Limb (tissue), 2 donors: ENCODE measurements at regions not wholly inside any gene's neighbourhood (a gene's known extent, or its start where the extent isn't known, plus 50 kb on each side); places are given as distances from the start of the nearest gene placed in this dataset.
"Not testable (repeated sequence)": the region's sequence is repeated elsewhere in the genome, so short reads cannot be mapped to it uniquely, and the experiment has no call there.

Source experiments
- DNase-seq, 2 donors: peaks; one replicate each; pipeline ENCODE4 v3.0.0-alpha.2; 2016; ENCODE audit errors: extremely low spot score in 2 of 2

GRCh38 chr7:67661-68395, 124.5 kb upstream of the FAM20C start:
- DNase-seq, result no peak

- no peak for DNase-seq
Measured at GRCh38 chr7:68629-69028, 123.7 kb upstream of the FAM20C start.

GRCh38 chr7:69052-69451, 123.3 kb upstream of the FAM20C start:
- DNase-seq, result not testable (repeated sequence)

- not testable (repeated sequence) for DNase-seq
Measured at GRCh38 chr7:69499-70123, 122.8 kb upstream of the FAM20C start.

- DNase-seq, result not testable (repeated sequence)
Measured at GRCh38 chr7:70207-70606, 122.2 kb upstream of the FAM20C start.

GRCh38 chr7:70989-71388, 121.4 kb upstream of the FAM20C start:
- DNase-seq, result peak in 1 of 2 donors; percentile 38

GRCh38 chr7:72266-73057, 119.9 kb upstream of the FAM20C start:
- DNase-seq, result not testable (repeated sequence)

- DNase-seq, result not testable (repeated sequence)
Measured at GRCh38 chr7:73058-73331, 119.4 kb upstream of the FAM20C start.

- not testable (repeated sequence) for DNase-seq
Measured at GRCh38 chr7:74008-74540, 118.3 kb upstream of the FAM20C start.

- not testable (repeated sequence) for DNase-seq
Measured at GRCh38 chr7:75511-75910, 116.9 kb upstream of the FAM20C start.

GRCh38 chr7:76202-76601, 116.2 kb upstream of the FAM20C start:
- DNase-seq, result not testable (repeated sequence)

GRCh38 chr7:76829-77395, 115.5 kb upstream of the FAM20C start:
- DNase-seq, result not testable (repeated sequence)

GRCh38 chr7:78862-79261, 113.5 kb upstream of the FAM20C start:
- DNase-seq, result not testable (repeated sequence)

- not testable (repeated sequence) for DNase-seq
Measured at GRCh38 chr7:79400-80055, 112.8 kb upstream of the FAM20C start.

- DNase-seq, result peak in 1 of 2 donors; percentile 20
Measured at GRCh38 chr7:80259-81067, 111.9 kb upstream of the FAM20C start.

GRCh38 chr7:81068-81925, 111.1 kb upstream of the FAM20C start:
- peak in 1 of 2 donors; percentile 23 for DNase-seq

- peak in 1 of 2 donors; percentile 32 for DNase-seq
Measured at GRCh38 chr7:81926-82756, 110.2 kb upstream of the FAM20C start.

GRCh38 chr7:82757-83155, 109.6 kb upstream of the FAM20C start:
- DNase-seq, result no peak

GRCh38 chr7:83441-83840, 108.9 kb upstream of the FAM20C start:
- DNase-seq, result peak in 1 of 2 donors; percentile 21
